Heart right ventricle (tissue), 16 donors: ENCODE measurements at regions not wholly inside any gene's neighbourhood (a gene's known extent, or its start where the extent isn't known, plus 50 kb on each side); places are given as distances from the start of the nearest gene placed in this dataset.

Experiments used
- ATAC-seq, 8 donors: fragments of 200-7000 bp; cut with Tn5 transposase; one replicate each; pipeline ENCODE4 v1.9.1; 2020; ENCODE audit warnings: mild to moderate bottlenecking in 8 of 8, moderate library complexity in 8 of 8, moderate number of reproducible peaks in 1 of 8
- DNase-seq, 2 donors: peaks; one replicate each; pipeline ENCODE4 v3.0.0-alpha.2; 2020
- H3K27ac ChIP-seq, 10 donors: fragments of 200-600 bp; sonication (generic) in 2 of 10; one replicate each; pipeline versions ENCODE4 v1.5.0 to v1.8.0; 2020 to 2022; ENCODE audit warnings: mild to moderate bottlenecking in 3 of 10
- H3K27me3 ChIP-seq, 7 donors: fragments of 200-600 bp; one replicate each; pipeline ENCODE4 v1.8.0; 2021 to 2022; ENCODE audit warnings: mild to moderate bottlenecking in 2 of 7
- H3K36me3 ChIP-seq, 9 donors: fragments of 200-600 bp; sonication (generic) in 1 of 9; one replicate each; pipeline versions ENCODE4 v1.5.0 to v1.8.0; 2020 to 2022; ENCODE audit warnings: mild to moderate bottlenecking in 2 of 9
- H3K4me1 ChIP-seq, 9 donors: fragments of 200-600 bp; sonication (generic) in 1 of 9; one replicate each; pipeline versions ENCODE4 v1.5.0 to v1.8.0; 2020 to 2022; ENCODE audit warnings: mild to moderate bottlenecking in 4 of 9
- H3K4me3 ChIP-seq, 10 donors: fragments of 200-600 bp; sonication (generic) in 2 of 10; one replicate each; pipeline versions ENCODE4 v1.5.0 to v1.8.0; 2020 to 2022; ENCODE audit warnings: mild to moderate bottlenecking in 7 of 10, moderate library complexity in 2 of 10
- H3K9me3 ChIP-seq, 11 donors: fragments of 200-600 bp in 10 of 11; sonication (generic) in 2 of 11; one replicate each; pipeline versions ENCODE4 v1.5.0 to v1.8.0; 2013 to 2022; ENCODE audit warnings: mild to moderate bottlenecking in 2 of 11, control low read depth in 1 of 11, moderate library complexity in 1 of 11
- WGBS, 2 donors: extraction: QIAGEN DNeasy Blood & Tissue Kit; methylation state at CpG; one replicate each; pipeline ENCODE4 v1.1.7; 2013; ENCODE audit warnings: inconsistent platforms in 1 of 2; 5-methylcytosine and 5-hydroxymethylcytosine counted together
- intact Hi-C, 10 donors: fragments of 100-400 bp; cut with DNase I; formaldehyde crosslinking; loops; one replicate each; pipeline versions ENCODE4 v1.11.1 to v1.14.2; 2022
- TF ChIP-seq, protein P1 (sequence below), 9 donors: fragments of 200-600 bp; sonication (generic) in 2 of 9; IDR thresholded peaks; one replicate each; pipeline versions ENCODE4 v1.5.0 to v1.8.0; 2021 to 2022; ENCODE audit warnings: antibody characterized with exemption in 9 of 9, mild to moderate bottlenecking in 5 of 9, moderate library complexity in 1 of 9
- donor health status: Arrhythmogenic right ventricular cardiomyopathy.
- donor health status: ischemic (EF 13 %, LVEDD 7.1; RV severe dilation, severe dysfunction).
- donor health status: healthy with polysubstance abuse.
- donor health status: DM: no; HTN: yes; CAD: no.
- donor health status: DM: no; HTN: no; CAD: no.
- donor health status: ischemic (EF 25% LVEDD 6.9; RV normal size, moderate dysfunction).
- donor health status: ischemic (EF 25% LVEDD 5.7; RV mildly dilated, moderate dysfunction).
- donor health status: healthy.
- donor health status: DM: yes; HTN: yes; CAD: no.
- donor health status: Ischemic cardiomyopathy.
- donor health status: ischemic (EF 35%, LVEDD 5.7; RV mildly dilated, moderate dysfunction).
- donor health status: nonischemic (EF 11% LVEDD 7.7; RV severe dilation, severe dysfunction).
- donor health status: DM: yes; HTN: yes; CAD: no.
- donor health status: PGD.
- donor health status: ischemic (EF 29% LVEDD 5.4; RV normal size, mild dysfunction).
- donor health status: nonischemic (EF 23%, LVEDD 6.1; RV moderate dilation, normal function).

DNA sequence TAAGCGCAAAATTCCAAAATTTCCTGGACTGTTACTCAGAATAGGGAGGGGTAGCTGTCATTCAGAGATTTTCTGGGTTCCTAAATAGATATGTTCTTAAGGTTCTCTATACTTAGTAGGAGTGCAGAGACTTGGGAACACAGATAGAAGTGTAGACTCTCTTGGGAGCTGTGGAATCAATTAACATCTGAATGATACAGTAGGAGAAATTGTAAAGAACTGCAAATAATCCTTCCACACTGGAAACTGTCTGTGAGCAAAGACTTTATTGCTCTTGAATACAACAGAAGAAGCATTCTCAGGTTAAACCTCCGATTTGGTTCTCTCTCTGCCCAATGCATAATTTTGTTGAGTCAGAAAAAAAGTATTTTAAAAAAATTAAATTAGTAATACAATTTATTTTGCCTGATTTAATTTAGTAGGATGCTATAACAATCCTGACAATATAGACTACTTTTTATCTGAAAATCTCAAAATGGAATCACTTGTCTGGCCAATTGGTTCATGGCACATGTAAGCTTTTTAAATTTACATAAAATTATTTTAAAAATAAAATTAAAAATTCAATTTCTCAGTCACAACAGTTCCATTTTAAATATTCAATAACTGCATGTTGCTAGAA, 1754.3 kb downstream of the PLA2G4A start:
- H3K36me3 ChIP-seq, result no peaks in the 10 kb centered on the region
- no peaks in the 10 kb centered on the region for H3K4me1 ChIP-seq
- intact Hi-C loops, result no loop called here
- ATAC-seq (no peak), DNase-seq (no peak)
- no peaks in the 10 kb centered on the region for H3K27me3 ChIP-seq
- peaks cover 0 to 5% (median 0%) of the 10 kb centered on the region in 11 donors for H3K9me3 ChIP-seq
- 75 to 84% methylated on average over 2 of the region's 2 CpGs for WGBS, 2 donors
- no peak overlapping the region for H3K4me3 ChIP-seq
- TF ChIP-seq, protein P1, sequence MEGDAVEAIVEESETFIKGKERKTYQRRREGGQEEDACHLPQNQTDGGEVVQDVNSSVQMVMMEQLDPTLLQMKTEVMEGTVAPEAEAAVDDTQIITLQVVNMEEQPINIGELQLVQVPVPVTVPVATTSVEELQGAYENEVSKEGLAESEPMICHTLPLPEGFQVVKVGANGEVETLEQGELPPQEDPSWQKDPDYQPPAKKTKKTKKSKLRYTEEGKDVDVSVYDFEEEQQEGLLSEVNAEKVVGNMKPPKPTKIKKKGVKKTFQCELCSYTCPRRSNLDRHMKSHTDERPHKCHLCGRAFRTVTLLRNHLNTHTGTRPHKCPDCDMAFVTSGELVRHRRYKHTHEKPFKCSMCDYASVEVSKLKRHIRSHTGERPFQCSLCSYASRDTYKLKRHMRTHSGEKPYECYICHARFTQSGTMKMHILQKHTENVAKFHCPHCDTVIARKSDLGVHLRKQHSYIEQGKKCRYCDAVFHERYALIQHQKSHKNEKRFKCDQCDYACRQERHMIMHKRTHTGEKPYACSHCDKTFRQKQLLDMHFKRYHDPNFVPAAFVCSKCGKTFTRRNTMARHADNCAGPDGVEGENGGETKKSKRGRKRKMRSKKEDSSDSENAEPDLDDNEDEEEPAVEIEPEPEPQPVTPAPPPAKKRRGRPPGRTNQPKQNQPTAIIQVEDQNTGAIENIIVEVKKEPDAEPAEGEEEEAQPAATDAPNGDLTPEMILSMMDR (IDR thresholded peaks at IDR 0.05), result no peak
- H3K27ac ChIP-seq, result no peak overlapping the region

DNA sequence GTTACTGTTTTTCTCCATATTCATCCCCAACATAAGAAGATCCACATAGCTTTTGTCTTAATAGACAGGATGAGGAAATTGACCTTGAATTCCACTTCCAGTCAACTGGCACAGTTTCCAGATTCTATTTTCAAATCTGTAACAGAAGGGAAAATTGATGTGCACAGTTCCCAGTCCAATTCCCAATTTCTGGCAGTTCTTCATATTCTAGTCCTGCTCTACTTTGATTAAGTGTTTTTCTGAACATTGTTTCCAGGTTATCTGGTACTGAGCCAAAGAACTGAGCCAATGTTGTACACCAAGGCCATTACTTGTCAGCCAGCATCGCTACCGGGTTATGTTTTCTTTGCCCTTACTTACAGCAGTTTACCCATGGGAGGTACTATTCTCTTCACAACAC, 1755.4 kb downstream of the PLA2G4A start:
- no peaks in the 10 kb centered on the region for H3K36me3 ChIP-seq
- peaks cover 0 to 8% (median 0%) of the 10 kb centered on the region in 11 donors for H3K9me3 ChIP-seq
- H3K4me1 ChIP-seq, result no peaks in the 10 kb centered on the region
- WGBS, 2 donors, result 65 to 74% methylated on average over 2 of the region's 2 CpGs
- ATAC-seq (no peak), DNase-seq (no peak)
- H3K27ac ChIP-seq, result no peak overlapping the region
- TF ChIP-seq, protein P1 (IDR thresholded peaks at IDR 0.05), result no peak
- H3K4me3 ChIP-seq, result no peak overlapping the region
- intact Hi-C loops, result no loop called here
- H3K27me3 ChIP-seq, result no peaks in the 10 kb centered on the region

DNA sequence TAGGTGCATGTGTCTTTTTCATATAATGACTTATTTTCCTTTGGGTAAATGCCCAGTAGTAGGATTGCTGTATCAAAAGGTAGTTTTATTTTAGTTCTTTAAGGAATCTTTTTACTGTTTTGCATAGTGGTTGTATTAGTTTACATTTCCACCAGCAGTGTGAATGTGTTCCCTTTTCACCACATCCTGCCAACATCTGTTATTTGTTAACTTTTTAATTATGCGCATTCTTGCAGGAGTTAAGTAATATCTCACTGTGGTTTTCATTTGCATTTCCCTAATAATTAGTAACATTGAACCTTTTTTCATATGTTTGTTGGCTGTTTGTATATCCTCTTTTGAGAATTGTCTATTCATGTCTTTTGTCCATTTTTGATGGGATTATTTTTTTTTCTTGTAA, 1761.9 kb downstream of the PLA2G4A start:
- Histone ChIP-seq H3K9me3 (peaks cover 0 to 10% (median 0%) of the 10 kb centered on the region in 11 donors), H3K27me3 (no peaks in the 10 kb centered on the region), H3K36me3 (no peaks in the 10 kb centered on the region), H3K4me1 (no peaks in the 10 kb centered on the region), H3K4me3 (no peak overlapping the region), H3K27ac (no peak overlapping the region)
- ATAC-seq (no peak), DNase-seq (no peak)
- TF ChIP-seq, protein P1 (IDR thresholded peaks at IDR 0.05), result no peak
- 95 to 97% methylated on average over 1 of the region's 1 CpG for WGBS, 2 donors
- intact Hi-C loops, result no loop called here

DNA sequence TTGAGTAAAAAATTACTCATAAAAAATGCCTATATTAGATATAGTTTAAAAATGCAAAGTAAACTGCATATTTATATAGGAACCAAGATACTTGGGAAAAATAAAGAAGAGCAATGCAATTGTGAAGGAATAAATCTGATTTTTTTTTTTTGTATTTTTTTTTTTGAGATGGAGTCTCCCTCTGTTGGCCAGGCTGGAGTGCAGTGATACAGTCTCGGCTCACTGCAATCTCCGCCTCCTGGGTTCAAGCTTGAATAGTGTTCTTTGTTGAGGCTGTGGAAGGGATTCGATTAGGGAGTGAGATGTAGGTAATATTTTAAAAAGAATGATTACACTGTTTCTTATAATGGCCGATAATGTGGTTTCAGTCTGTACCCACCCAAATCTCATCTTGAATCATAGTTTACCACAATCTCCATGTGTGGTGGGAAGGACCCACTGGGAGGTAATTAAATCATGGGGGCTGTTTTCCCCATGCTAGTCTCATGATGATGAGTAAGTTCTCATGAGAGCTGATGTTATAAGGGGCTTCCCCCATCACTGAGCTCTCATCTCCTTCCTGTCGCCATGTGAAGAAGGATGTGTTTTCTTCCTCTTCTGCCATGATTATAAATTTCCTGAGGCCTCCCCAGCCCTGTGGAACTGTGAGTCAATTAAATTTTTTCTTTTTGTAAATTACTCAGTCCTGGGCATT, 1765.9 kb downstream of the PLA2G4A start:
- intact Hi-C loops, result no loop called here
- WGBS, 2 donors, result 66 to 68% methylated on average over 5 of the region's 5 CpGs
- TF ChIP-seq, protein P1 (IDR thresholded peaks at IDR 0.05), result no peak
- H3K4me3 ChIP-seq, result no peak overlapping the region
- no peaks in the 10 kb centered on the region for H3K4me1 ChIP-seq
- no peak for ATAC-seq
- H3K9me3 ChIP-seq, result peaks cover 0 to 9% (median 0%) of the 10 kb centered on the region in 11 donors
- H3K27ac ChIP-seq, result no peak overlapping the region
- no peaks in the 10 kb centered on the region for H3K36me3 ChIP-seq
- H3K27me3 ChIP-seq, result no peaks in the 10 kb centered on the region
- no peak for DNase-seq
